ENCODE measurements at regions not wholly inside any gene's neighbourhood (a gene's known extent, or its start where the extent isn't known, plus 50 kb on each side); places are given as distances from the start of the nearest gene placed in this dataset.
"Not testable (repeated sequence)": the region's sequence is repeated elsewhere in the genome, so short reads cannot be mapped to it uniquely, and the experiment has no call there.

DNA sequence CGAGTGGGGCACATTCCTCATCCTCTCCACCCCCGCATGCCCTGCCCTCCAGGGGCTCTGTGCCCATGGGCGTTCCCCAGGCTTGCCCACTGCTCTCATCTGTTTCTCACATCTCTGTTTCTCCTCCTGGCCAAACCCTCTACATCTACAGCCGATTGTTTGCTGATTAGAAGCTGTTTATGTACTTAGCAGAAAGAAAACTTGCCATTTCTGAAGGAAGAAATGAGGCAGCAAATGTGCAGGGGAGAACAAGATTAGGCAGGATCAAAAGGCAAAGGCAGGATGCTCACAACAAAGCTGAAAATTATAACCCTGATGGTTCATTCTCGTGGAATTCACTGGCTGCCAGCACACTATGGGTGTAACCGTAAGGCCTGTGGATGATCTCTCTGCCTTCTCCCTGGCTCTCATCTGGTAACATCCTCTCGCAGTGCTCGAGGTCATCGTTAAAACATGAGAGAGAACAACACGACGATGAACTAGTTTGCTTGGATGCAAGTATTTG lies 111.6 kb upstream of the KLF14 start:
- in situ Hi-C loops (cut with MboI; ENCODE audit: low sequenced_read_pairs) = no loop called here

DNA sequence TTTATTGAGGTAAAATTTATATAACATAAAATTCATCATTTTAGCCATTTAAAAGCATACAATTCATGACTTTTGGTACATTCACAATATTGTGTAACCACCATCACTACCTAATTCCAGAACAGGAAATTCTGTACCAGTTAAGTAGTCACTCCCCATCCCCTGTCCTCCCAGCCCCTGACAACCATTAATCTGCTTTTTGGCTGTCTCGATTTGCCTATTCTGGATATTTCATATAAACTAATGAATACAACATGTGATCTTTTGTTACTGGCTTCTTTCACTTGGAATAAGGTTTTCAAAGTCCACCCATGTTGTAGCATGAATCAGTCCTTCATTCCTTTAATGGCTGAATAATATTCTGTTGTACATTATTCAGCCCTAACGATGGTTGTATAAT lies 115.6 kb upstream of the KLF14 start:
- in situ Hi-C loops (cut with MboI; ENCODE audit: low sequenced_read_pairs) = no loop called here

DNA sequence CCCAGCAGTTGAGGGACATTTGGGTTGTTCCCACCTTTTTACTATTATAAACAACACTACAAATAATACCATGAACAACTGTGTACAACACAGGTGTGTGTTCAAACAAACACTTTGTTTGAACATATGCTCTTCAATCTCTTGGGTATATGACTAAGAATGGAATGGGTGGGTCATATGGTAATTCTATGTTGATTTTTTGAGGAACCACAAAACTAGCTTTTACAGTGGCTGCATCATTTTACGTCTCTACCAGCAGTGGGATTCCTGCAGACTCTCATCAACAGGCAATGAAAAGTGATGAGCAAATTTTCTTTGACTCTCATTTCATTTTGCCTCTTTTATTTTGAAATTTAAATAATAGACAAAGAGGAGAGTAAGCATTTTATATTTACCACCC lies 116.9 kb upstream of the KLF14 start:
- in situ Hi-C loops (cut with MboI; ENCODE audit: low sequenced_read_pairs) = no loop called here

DNA sequence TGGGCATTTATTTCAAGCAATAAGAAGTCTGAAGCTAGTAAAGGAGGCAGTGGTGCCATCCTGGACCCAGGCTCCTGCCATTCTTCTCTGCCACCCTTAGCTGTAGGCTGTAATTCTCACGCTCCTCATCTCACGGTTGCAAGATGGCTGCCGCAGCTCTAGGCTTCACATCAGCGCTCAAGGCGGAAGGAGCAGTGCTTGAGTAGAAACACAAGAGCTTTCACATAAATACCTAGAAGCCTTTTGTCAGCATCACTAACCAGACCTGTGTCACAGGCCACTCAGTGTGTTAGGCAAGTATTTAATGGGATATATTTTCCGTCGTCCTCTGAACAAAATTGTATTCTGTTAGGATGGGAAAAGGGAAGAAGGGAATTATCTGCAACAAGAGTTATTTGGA lies 118.9 kb upstream of the KLF14 start:
- in situ Hi-C loops (cut with MboI; ENCODE audit: low sequenced_read_pairs) = no loop called here

DNA sequence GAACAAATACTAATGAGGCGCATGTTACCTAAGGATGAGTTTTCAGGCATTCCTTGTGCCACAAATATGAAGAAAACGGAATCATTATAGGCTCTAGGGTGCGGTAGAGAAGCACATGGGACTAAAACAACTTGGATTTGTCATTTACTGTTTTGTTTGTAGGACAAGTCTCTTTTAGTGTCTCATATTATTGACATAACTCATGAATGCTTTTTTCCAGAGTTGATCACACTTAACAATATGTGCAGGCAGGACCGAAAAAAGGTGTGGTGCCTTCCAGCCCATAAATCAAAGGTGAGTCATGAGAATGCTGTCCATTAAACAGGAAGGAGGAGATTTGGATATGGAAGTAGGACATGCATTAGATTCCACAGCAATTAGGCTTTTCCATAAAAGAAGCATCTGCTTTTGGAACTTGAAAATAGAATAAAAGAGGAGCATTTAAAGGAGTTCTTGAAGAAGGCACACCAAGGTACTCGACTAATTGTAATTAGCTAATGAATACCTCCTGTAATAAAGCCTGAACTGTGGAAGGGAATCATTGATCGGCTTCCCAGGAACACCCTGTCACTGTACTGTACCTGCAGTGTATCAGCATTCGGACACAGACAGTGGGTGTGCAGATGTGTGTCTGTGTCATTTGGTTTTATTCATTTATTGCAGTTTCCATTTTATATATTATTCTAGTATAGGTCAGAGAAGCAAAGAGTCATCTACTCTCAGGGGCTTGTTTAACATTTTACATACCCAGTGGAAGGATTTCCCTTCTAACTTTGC lies 119.7 kb upstream of the KLF14 start:
- in situ Hi-C loops (cut with MboI; ENCODE audit: low sequenced_read_pairs) = no loop called here

DNA sequence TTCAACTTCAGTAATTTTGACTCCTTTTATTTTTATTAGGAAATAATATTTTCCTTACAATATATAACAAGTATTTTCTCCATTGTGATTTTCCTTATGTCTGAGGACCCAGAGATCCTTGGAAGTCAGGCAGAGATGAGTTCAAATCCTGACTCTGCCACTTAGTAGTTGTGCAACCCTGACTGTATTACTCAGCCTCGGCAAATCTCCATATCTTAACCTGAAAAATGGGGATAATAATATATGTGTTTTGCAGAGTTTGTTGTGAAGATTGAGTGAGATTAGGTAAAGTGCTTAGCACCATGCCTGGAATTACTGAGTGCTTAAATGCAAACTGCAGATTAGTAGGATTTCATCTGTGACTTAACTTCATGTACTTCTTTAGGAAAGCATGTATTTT lies 120.5 kb upstream of the KLF14 start:
- in situ Hi-C loops (cut with MboI; ENCODE audit: low sequenced_read_pairs) = no loop called here

DNA sequence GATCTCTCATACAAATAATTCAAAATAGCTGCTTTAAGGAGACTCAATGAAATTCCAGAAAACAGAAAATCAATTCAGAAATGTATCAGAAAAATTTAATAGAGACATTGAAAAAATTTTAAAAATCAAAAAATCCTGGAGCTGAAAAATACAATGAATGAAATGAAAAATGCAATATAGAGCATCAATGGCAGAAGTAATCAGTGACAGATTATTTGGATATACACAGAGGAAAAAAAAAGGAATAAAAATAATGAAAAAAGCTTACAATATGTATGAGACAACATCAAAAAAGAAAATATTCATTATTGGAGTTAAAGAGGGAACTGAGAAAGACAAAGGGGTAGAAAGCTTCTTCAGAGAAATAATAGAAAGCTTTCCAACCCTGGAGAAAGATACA lies 122.9 kb upstream of the KLF14 start:
- in situ Hi-C loops (cut with MboI; ENCODE audit: low sequenced_read_pairs) = no loop called here

DNA sequence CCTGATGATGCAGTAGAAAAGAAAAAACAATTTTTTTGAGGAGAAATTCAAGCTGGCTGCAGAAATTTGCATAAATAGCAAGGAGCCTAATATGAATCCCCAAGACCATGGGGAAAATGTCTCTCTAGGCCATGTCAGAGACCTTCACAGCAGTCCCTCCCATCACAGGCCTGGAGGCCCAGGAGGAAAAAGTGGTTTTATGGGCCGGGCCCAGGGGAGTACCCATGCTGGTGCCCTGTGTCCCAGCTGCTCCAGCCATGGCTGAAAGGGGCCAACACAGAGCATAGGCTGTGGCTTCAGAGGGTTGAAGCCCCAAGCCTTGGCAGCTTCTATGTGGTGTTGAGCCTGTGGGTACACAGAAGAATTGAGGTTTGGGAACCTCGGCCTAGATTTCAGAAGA lies 126.8 kb upstream of the KLF14 start:
- in situ Hi-C loops (cut with MboI; ENCODE audit: low sequenced_read_pairs) = not testable (repeated sequence)

DNA sequence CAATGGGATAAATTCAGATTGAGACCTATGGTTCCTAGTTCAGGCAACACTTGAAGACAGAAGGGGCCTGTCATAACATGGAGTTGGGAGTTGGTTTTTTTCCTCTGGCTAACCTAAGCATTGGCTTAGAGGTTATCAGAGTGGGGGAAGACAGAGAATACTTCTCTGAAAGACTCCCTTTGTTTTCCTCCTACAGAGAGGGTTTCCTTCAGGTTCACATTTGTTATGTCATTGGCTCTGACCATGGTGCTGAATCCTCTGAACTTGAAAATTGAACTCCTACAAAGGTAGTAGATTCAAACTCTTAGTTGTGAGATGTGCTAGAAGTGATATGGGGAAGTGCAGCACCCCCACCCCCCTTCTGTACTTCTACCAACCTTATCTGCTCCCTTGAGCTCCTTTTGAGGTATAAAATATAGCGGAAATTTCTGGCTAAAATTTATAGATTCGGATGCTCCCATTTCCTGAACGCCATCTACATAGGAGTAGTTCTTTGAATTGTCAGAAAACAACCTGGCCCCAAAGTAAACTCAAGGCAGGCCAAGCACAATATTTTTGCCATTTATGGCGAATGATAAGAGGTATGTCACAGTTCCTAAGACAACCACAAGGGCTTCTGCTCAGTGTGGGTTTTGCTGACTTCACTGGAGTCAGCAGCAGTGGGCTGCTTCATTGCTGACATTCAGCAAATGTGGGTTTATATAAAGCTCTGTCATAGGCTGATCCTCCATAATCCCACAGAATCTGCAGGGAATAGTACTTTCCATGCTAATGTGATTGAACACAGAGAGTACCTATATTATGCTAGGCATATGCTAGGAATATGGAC lies 131.6 kb upstream of the KLF14 start:
- in situ Hi-C loops (cut with MboI; ENCODE audit: low sequenced_read_pairs) = no loop called here

DNA sequence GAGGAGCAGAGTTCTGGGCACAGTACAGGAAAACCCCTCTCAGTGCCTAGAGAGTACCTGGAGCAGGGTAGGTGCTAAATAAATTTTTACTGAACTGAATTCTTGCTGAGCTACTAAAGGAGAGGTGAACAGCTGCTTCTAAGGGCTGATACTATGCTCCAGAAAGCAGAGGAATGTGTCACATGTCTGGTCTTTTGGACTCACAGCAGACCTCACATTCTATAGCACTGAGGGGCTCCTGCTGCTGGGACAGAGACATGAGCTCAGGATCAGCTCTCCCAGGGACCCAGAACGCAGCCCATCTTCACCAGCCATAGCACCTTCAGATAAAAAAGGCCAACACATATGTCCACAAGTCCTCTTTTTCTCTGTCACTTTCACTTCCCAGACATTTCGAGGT lies 133.0 kb upstream of the KLF14 start:
- in situ Hi-C loops (cut with MboI; ENCODE audit: low sequenced_read_pairs) = no loop called here

DNA sequence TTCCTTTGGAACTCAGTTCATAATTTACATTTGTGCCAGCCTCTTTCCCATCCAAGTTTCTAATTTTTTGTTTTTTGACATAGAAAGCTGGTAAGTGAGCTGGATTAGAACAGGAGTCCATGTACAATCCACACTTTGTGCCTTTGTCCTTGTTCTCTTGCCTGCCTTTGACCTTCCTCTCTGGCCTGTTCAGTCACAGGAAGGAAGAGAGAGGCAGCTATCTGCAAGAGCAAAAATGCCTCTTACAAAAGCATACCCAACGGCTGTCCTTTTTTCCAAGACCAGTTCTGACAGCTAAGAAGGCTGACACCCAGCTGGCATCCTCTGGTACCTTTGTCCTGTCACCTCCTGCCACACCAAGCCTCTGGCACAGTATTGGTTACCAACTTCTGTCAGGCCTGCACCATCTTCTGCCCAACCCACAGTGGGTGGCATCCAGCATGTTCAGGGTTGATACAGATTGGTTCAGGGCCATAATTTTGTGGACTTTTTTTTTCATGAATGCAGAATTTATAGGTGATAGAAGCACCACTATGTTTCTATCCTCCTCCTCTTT lies 133.7 kb upstream of the KLF14 start:
- in situ Hi-C loops (cut with MboI; ENCODE audit: low sequenced_read_pairs) = no loop called here

DNA sequence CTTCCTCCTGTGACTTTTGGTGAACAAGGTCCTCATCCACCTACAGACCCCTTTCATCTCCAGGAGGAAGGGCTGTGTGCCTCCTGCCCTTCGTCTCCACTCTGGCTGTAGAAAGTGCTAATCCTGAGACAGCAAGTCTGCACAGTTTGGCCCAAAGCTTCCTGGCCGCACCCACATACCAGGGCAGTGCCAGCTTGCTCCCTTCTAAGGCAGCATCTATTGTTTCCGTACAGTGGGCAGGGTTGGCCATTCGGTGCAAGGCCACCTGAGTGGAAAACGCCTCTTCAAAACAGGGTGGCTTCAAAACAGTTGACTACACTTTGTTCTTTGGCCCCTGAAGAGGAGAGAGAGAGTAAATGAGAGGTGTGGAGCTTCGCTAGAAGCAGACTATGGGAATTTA lies 134.1 kb upstream of the KLF14 start:
- in situ Hi-C loops (cut with MboI; ENCODE audit: low sequenced_read_pairs) = no loop called here

DNA sequence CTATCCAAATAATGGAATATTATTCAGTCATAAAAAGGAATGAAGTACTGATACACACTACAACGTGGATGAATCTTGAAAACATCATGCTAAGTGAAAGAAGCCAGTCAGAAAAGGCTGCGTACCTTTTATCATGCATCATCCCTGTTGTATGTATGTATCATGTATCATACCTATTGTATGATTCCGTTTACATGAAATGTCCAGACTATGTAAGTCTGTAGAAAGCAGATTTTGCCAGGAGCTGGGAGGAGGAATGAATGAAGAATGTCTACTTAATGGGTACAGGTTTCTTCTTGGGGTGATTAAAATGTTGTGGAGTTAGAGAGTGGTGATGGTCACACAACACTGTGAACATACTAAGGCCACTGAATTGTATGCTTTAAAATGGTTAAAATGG lies 135.9 kb upstream of the KLF14 start:
- in situ Hi-C loops (cut with MboI; ENCODE audit: low sequenced_read_pairs) = no loop called here

DNA sequence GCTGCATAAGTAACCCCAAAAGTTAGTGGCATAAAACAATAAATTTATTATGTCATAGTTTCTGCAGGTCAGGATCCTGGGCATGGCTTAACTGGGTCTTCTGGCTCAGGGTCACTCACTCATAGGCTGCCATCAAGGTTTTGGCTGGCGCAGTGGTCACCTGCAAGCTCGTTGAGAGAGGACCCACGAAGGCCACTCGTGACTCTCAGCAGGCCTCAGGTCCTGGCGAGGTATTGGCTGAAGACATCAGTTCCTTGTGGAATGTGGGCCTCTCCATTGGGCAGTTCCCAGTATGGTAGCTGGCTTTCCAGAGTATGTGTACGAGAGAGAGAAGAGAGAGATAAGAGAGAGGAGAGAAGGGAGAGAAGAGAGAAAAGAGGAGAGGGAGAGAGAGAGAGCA lies 138.3 kb upstream of the KLF14 start:
- in situ Hi-C loops (cut with MboI; ENCODE audit: low sequenced_read_pairs) = no loop called here

DNA sequence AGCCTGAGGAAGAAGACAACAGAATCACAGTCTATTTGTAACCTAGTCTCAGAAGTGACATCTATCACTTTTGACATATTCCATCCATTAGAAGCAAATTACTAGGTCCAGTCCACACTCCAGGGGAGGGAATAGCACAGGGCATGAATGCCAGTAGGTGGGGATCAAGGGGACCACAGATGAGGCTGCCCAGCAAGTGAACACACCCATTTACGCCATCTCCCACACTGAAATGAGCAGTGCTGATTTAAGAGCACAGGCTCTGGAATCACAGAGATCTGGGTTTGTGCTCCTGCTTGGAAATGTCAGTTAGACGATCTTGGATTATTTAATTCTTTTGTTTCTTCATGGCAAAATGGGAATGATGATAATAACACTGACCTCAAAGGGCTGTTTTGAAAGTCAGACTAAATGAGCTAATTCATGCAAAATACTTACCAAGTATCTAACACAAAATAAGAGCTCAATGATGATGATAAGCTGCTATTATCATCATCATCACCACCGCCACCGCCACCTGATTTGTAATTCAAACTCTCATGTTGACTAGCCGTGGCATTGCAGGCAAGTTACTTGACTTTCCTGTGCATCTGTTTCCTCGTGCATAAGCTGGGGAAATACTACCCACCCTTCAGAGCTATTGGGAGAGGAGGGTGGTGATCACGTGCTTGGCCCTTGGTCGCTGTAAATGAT lies 138.9 kb upstream of the KLF14 start:
- in situ Hi-C loops (cut with MboI; ENCODE audit: low sequenced_read_pairs) = no loop called here

DNA sequence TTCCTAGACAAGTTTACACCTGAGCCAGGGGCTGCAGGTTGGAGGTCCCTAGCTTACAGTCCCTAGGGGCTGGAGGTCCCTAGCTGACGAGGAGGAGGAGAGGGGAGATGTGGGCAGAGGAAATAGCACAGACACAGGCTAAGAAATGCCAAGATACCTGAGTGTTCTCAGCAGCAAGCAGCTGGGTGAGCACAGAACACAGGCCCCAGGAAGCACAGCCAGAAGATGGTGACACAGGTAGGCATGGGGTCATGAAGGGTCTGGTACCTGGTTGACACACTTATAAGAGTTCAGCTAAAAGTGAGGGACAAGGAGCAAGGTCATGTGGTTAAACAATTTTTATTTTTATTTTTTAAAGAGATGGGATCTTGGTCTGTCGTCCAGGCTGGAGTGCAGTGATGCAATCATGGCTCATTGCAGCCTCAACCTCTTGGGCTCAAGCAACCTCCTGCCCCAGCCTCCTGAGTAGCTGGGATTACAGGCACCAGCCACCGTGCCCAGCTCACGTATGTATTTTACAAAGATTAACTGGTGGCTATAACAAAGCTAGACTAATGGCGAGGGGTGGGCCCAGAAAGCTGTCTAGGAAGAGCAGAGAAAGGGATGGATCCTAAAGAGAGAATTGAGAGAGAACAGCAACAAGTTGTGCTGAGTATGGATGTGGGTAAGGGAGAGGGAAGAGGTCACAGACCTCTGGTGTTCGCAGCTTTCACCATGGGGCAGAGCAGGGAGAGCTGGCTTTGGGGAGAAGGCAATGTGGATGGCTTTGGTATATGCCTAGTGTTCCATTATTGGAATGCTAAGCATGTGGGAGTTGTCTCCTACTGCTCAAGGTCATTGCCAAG lies 140.3 kb upstream of the KLF14 start:
- in situ Hi-C loops (cut with MboI; ENCODE audit: low sequenced_read_pairs) = no loop called here

DNA sequence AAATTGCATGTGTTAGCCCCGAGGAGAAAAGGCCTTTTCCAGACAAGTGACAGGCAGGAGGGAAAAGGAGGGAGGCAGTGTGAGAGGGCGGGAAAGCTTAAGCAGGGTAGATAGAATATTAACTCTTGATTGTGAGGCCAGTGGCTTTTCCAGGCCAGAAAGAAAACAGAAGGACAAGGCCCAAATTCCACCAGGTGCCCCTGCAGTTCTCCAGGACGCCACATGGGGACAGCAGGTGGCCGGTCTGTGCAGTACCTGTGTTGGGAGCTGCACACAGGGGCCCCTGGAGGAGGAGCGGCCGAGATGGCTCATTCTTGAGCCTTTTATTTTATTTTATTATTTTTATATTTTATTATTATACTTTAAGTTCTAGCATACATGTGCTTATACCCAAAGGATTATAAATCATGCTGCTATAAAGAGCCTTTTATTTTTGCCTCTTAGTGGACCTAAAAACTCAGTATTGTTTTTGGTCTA lies 141.3 kb upstream of the KLF14 start:
- in situ Hi-C loops (cut with MboI; ENCODE audit: low sequenced_read_pairs) = no loop called here

DNA sequence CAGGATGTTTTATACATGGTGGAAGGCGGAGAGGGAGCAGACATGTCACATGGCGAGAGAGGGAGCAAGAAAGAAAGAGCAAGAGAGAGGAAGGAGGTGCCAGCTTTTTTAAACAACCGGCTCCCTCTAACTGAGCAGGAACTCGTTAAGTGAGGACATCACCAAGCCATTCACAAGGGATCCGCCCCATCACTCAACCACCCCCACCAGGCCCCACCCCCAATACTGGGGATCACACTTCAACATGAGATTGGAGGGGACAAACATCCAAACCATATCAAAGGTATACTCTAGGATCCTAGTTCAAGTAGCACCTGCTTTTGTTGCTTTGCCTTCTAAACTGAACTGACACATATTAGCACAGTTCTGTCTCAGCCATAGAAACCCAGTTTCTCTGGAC lies 141.9 kb upstream of the KLF14 start:
- in situ Hi-C loops (cut with MboI; ENCODE audit: low sequenced_read_pairs) = no loop called here

DNA sequence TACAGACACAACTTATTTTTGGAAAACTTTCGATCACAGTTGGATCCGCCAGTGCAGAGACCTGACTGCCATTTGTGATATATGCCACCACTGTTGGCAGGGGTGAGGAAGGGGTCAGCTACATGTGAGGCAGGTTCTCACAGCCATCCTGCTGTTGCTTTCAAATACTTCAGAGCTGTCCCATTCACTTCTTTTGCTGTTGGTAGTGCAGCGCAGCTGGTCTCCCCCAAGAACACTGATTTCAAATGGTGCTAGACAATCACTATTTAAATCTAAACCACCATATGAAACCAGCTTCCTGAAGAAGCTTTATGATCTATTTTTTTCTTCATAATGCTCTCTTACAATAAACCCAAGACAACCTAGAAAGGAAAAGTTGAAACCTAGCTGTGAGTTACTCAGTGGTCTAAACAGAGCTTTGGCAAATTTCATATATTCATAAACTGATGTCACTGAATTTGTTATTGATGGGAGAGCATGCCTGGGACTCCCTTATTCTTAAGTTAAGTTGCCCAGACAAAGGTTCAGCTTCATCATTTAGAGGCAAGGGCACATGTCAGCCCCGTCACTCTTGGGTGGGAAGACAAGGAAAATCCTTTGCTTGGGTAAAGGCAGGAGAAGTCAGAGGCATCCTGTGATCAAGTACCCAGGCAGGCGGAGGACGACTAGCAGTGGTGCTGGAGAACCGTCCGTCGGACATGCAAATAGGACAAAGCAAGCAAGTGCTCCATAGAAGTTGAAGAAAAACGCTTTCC lies 143.4 kb upstream of the KLF14 start:
- in situ Hi-C loops (cut with MboI; ENCODE audit: low sequenced_read_pairs) = no loop called here

DNA sequence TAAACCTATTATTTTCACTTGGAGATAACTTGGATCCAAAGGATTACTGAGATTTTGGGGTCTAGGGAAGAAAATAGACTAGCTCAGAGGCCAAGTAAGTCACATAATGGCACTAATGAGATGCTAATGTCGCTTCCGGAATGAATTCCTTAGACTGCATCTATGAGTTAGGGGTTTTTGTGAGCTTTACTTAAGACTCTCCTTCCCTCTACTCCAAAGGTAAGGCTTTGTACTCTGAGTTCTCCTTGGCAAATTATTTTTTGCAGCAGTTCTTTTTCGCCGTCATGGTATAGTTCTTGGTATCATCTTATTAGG lies 143.9 kb upstream of the KLF14 start:
- in situ Hi-C loops (cut with MboI; ENCODE audit: low sequenced_read_pairs) = no loop called here
